ENCODE measurements at regions not wholly inside any gene's neighbourhood (a gene's known extent, or its start where the extent isn't known, plus 50 kb on each side); places are given as distances from the start of the nearest gene placed in this dataset.

GRCh38 chr22:49548356-49549202 lies 279.1 kb downstream of the BRD1 start:
- Histone ChIP-seq H3K4me3 (no peak overlapping the region), H3K27me3 (peaks cover 0 to 28% of the 10 kb centered on the region in 2 donors), H3K27ac (no peak overlapping the region), H3K9me3 (peaks cover 0 to 19% of the 10 kb centered on the region in 2 donors), H3K36me3 (no peaks in the 10 kb centered on the region), H3K4me1 (no peaks in the 10 kb centered on the region)
- intact Hi-C loops (cut with DNase I): no loop called here
- no peak for TF ChIP-seq CTCF (IDR thresholded peaks at IDR 0.05)
- no peak for ATAC-seq
- peak in 3 of 4 donors; percentile 5 to 49 (median 48) for DNase-seq

GRCh38 chr22:49547751-49548239 lies 279.9 kb downstream of the BRD1 start:
- Histone ChIP-seq H3K36me3 (no peaks in the 10 kb centered on the region), H3K4me1 (no peaks in the 10 kb centered on the region), H3K27ac (no peak overlapping the region), H3K4me3 (no peak overlapping the region), H3K27me3 (peaks cover 0 to 25% of the 10 kb centered on the region in 2 donors), H3K9me3 (peaks cover 0 to 19% of the 10 kb centered on the region in 2 donors)
- ATAC-seq (no peak), DNase-seq (peak in 2 of 4 donors; percentile 4 to 69)
- intact Hi-C loops (cut with DNase I): no loop called here
- no peak for TF ChIP-seq CTCF (IDR thresholded peaks at IDR 0.05)

- Histone ChIP-seq H3K36me3 (no peaks in the 10 kb centered on the region), H3K4me1 (no peaks in the 10 kb centered on the region), H3K4me3 (no peak overlapping the region), H3K9me3 (peaks cover 0 to 18% of the 10 kb centered on the region in 2 donors), H3K27ac (no peak overlapping the region), H3K27me3 (peaks cover 0 to 25% of the 10 kb centered on the region in 2 donors)
- DNase-seq (peak in 2 of 4 donors; percentile 13 to 50), ATAC-seq (no peak)
- TF ChIP-seq CTCF (IDR thresholded peaks at IDR 0.05): no peak
- intact Hi-C loops (cut with DNase I): no loop called here
These were observed 280.7 kb downstream of the BRD1 start for GRCh38 chr22:49546811-49547585.

- peaks cover 0 to 4% of the 10 kb centered on the region in 2 donors for H3K9me3 ChIP-seq
- no peaks in the 10 kb centered on the region for H3K36me3 ChIP-seq
- no peak overlapping the region for H3K4me3 ChIP-seq
- no peak for TF ChIP-seq CTCF (IDR thresholded peaks at IDR 0.05)
- ATAC-seq (no peak), DNase-seq (peak in 1 of 4 donors; percentile 22)
- intact Hi-C loops (cut with DNase I): no loop called here
- no peak overlapping the region for H3K27ac ChIP-seq
- H3K27me3 ChIP-seq: peaks cover 0 to 21% of the 10 kb centered on the region in 2 donors
- no peaks in the 10 kb centered on the region for H3K4me1 ChIP-seq
These were observed 282.1 kb downstream of the BRD1 start for GRCh38 chr22:49545606-49546005.

GRCh38 chr22:49544286-49544685 lies 283.4 kb downstream of the BRD1 start:
- no peaks in the 10 kb centered on the region for H3K9me3 ChIP-seq
- H3K4me3 ChIP-seq: no peak overlapping the region
- DNase-seq: no peak
- intact Hi-C loops (cut with DNase I): no loop called here
- H3K27me3 ChIP-seq: peaks cover 0 to 13% of the 10 kb centered on the region in 2 donors
- TF ChIP-seq CTCF (IDR thresholded peaks at IDR 0.05): no peak
- ATAC-seq: no peak
- H3K27ac ChIP-seq: no peak overlapping the region
- no peaks in the 10 kb centered on the region for H3K4me1 ChIP-seq
- no peaks in the 10 kb centered on the region for H3K36me3 ChIP-seq

All from left lung (tissue), 4 donors.